Spleen (tissue), 11 donors: ENCODE measurements at regions not wholly inside any gene's neighbourhood (a gene's known extent, or its start where the extent isn't known, plus 50 kb on each side); places are given as distances from the start of the nearest gene placed in this dataset.

ENCODE experiments used
- DNase-seq: peaks from one replicate; pipeline ENCODE4 v3.0.0-alpha.2; 2020
- H3K27ac ChIP-seq, 8 donors: fragments of 200-600 bp; sonication (generic) in 7 of 8; 1 replicate in 4 of 8; 2 replicates in 4 of 8; pipeline versions ENCODE4 v1.5.0 to v1.8.0; 2016 to 2021; ENCODE audit warnings: inconsistent platforms in 4 of 8, mild to moderate bottlenecking in 4 of 8, moderate library complexity in 1 of 8
- H3K27me3 ChIP-seq, 7 donors: fragments of 200-600 bp; sonication (generic) in 6 of 7; replicated peaks in 1 of 7; 1 replicate in 4 of 7; 2 replicates in 3 of 7; pipeline versions ENCODE4 v1.5.0 to v1.8.0; 2016 to 2021; ENCODE audit warnings: inconsistent platforms in 3 of 7, mild to moderate bottlenecking in 1 of 7
- H3K36me3 ChIP-seq, 6 donors: fragments of 200-600 bp; sonication (generic) in 5 of 6; 1 replicate in 4 of 6; 2 replicates in 2 of 6; pipeline versions ENCODE4 v1.5.0 to v1.8.0; 2016 to 2021; ENCODE audit warnings: inconsistent platforms in 2 of 6
- H3K4me1 ChIP-seq, 6 donors: fragments of 200-600 bp; sonication (generic) in 5 of 6; 1 replicate in 3 of 6; 2 replicates in 3 of 6; pipeline versions ENCODE4 v1.5.0 to v1.8.0; 2016 to 2021; ENCODE audit warnings: inconsistent platforms in 3 of 6
- H3K4me3 ChIP-seq, 8 donors: fragments of 200-600 bp; sonication (generic) in 7 of 8; 1 replicate in 4 of 8; 2 replicates in 4 of 8; pipeline versions ENCODE4 v1.5.0 to v1.8.0; 2016 to 2021; ENCODE audit warnings: inconsistent platforms in 4 of 8, mild to moderate bottlenecking in 4 of 8, moderate library complexity in 2 of 8
- H3K9me3 ChIP-seq, 8 donors: fragments of 200-600 bp; sonication (generic) in 7 of 8; 1 replicate in 4 of 8; 2 replicates in 4 of 8; pipeline versions ENCODE4 v1.5.0 to v1.8.0; 2016 to 2021; ENCODE audit warnings: inconsistent platforms in 4 of 8
- POLR2A ChIP-seq, 3 donors: fragments of 450-650 bp; IDR thresholded peaks; one replicate each; pipeline ENCODE4 v1.5.1; 2017; ENCODE audit warnings: antibody characterized with exemption in 3 of 3, mild to moderate bottlenecking in 1 of 3
- POLR2AphosphoS5 ChIP-seq, 3 donors: sonication (generic); formaldehyde crosslinking; IDR thresholded peaks; one replicate each; pipeline ENCODE4 v1.5.1; 2017; ENCODE audit warnings: antibody characterized with exemption in 3 of 3
- WGBS, 5 donors: extraction: QIAGEN DNeasy Blood & Tissue Kit in 3 of 5; methylation state at CpG; one replicate each; pipeline versions ENCODE4 v1.1.5 to v1.1.7; 2013 to 2018; 5-methylcytosine and 5-hydroxymethylcytosine counted together
- intact Hi-C: fragments of 100-400 bp; cut with DNase I; formaldehyde crosslinking; loops from one replicate; pipeline ENCODE4 v1.15.0; 2023; ENCODE audit warnings: low total_unique reads
- TF ChIP-seq, protein P1 (sequence below), 11 experiments: fragments of 200-600 bp in 7 of 11; fragments of 450-650 bp in 4 of 11; sonication (generic) in 4 of 11; IDR thresholded peaks in 8 of 11; conservative IDR thresholded peaks in 3 of 11; 1 replicate in 7 of 11; 2 replicates in 4 of 11; pipeline versions ENCODE4 v1.4.0 to v1.8.0; 2016 to 2021; ENCODE audit warnings: antibody characterized with exemption in 11 of 11, inconsistent platforms in 4 of 11, mild to moderate bottlenecking in 1 of 11
- donor health status: healthy with polysubstance abuse.
- donor health status: DM: no; HTN: no; CAD: no; lungs with moderate emphysema.
- donor health status: DM: no; HTN: no; CAD: no.
- donor health status: Bipolar disorder and iron deficiency.
- donor health status: healthy.
- donor health status: DM: no; HTN: no; CAD: no.
- donor health status: DM: yes; HTN: yes; CAD: no.

GRCh38 chr2:17301437-17301836, 216.8 kb downstream of the RAD51AP2 start:
- no peaks in the 10 kb centered on the region for H3K27me3 ChIP-seq
- TF ChIP-seq POLR2AphosphoS5 (IDR thresholded peaks at IDR 0.05) (no peak), POLR2A (IDR thresholded peaks at IDR 0.05) (no peak)
- TF ChIP-seq, protein P1, sequence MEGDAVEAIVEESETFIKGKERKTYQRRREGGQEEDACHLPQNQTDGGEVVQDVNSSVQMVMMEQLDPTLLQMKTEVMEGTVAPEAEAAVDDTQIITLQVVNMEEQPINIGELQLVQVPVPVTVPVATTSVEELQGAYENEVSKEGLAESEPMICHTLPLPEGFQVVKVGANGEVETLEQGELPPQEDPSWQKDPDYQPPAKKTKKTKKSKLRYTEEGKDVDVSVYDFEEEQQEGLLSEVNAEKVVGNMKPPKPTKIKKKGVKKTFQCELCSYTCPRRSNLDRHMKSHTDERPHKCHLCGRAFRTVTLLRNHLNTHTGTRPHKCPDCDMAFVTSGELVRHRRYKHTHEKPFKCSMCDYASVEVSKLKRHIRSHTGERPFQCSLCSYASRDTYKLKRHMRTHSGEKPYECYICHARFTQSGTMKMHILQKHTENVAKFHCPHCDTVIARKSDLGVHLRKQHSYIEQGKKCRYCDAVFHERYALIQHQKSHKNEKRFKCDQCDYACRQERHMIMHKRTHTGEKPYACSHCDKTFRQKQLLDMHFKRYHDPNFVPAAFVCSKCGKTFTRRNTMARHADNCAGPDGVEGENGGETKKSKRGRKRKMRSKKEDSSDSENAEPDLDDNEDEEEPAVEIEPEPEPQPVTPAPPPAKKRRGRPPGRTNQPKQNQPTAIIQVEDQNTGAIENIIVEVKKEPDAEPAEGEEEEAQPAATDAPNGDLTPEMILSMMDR (IDR thresholded peaks at IDR 0.05 in 8 of 11, conservative IDR thresholded peaks at IDR 0.05 in 3 of 11), result no peak
- H3K36me3 ChIP-seq, result no peaks in the 10 kb centered on the region
- H3K4me1 ChIP-seq, result no peaks in the 10 kb centered on the region
- H3K27ac ChIP-seq, result no peak overlapping the region
- no peak overlapping the region for H3K4me3 ChIP-seq
- 77 to 87% (median 85%) methylated on average over 2 of the region's 2 CpGs for WGBS, 5 donors
- intact Hi-C loops, result no loop called here
- no peaks in the 10 kb centered on the region for H3K9me3 ChIP-seq
- no peak for DNase-seq

GRCh38 chr2:17299891-17300540, 218.2 kb downstream of the RAD51AP2 start:
- TF ChIP-seq, protein P1 (IDR thresholded peaks at IDR 0.05 in 8 of 11, conservative IDR thresholded peaks at IDR 0.05 in 3 of 11), result no peak
- TF ChIP-seq POLR2A (IDR thresholded peaks at IDR 0.05) (no peak), POLR2AphosphoS5 (IDR thresholded peaks at IDR 0.05) (no peak)
- no peak overlapping the region for H3K4me3 ChIP-seq
- DNase-seq, result no peak
- H3K9me3 ChIP-seq, result no peaks in the 10 kb centered on the region
- H3K36me3 ChIP-seq, result no peaks in the 10 kb centered on the region
- no peaks in the 10 kb centered on the region for H3K4me1 ChIP-seq
- no peak overlapping the region for H3K27ac ChIP-seq
- intact Hi-C loops, result no loop called here
- no peaks in the 10 kb centered on the region for H3K27me3 ChIP-seq

GRCh38 chr2:17298453-17298852, 219.8 kb downstream of the RAD51AP2 start:
- no peaks in the 10 kb centered on the region for H3K27me3 ChIP-seq
- H3K27ac ChIP-seq, result no peak overlapping the region
- H3K4me3 ChIP-seq, result no peak overlapping the region
- no peak for TF ChIP-seq POLR2A (IDR thresholded peaks at IDR 0.05)
- TF ChIP-seq POLR2AphosphoS5 (IDR thresholded peaks at IDR 0.05), result no peak
- TF ChIP-seq, protein P1 (IDR thresholded peaks at IDR 0.05 in 8 of 11, conservative IDR thresholded peaks at IDR 0.05 in 3 of 11), result no peak
- intact Hi-C loops, result no loop called here
- H3K9me3 ChIP-seq, result no peaks in the 10 kb centered on the region
- no peak for DNase-seq
- H3K36me3 ChIP-seq, result no peaks in the 10 kb centered on the region
- 80 to 90% (median 86%) methylated on average over 2 of the region's 2 CpGs for WGBS, 5 donors
- no peaks in the 10 kb centered on the region for H3K4me1 ChIP-seq

DNA sequence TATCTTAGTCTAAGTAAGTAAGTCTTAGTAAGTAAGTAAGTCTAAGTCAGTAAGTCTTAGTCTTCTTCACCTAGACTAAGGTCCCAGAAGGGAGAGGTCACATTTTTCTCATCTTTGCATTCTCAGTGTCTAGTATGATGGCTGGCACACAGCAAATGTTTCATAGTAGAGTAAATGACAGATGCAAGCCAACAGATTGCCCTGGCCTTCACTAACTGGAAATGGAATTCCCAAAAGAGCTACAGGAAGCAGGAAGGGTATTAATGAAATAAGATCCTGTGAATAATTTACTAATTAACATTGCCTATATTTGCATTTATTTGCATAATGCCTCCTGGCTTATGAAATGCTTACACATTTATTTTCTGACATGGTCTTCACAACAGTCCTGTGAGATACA, 221.6 kb downstream of the RAD51AP2 start:
- no peaks in the 10 kb centered on the region for H3K27me3 ChIP-seq
- H3K4me1 ChIP-seq, result no peaks in the 10 kb centered on the region
- H3K9me3 ChIP-seq, result no peaks in the 10 kb centered on the region
- H3K27ac ChIP-seq, result no peak overlapping the region
- H3K4me3 ChIP-seq, result no peak overlapping the region
- no peaks in the 10 kb centered on the region for H3K36me3 ChIP-seq
- DNase-seq, result no peak
- TF ChIP-seq, protein P1 (IDR thresholded peaks at IDR 0.05 in 8 of 11, conservative IDR thresholded peaks at IDR 0.05 in 3 of 11), result no peak
- no peak for TF ChIP-seq POLR2A (IDR thresholded peaks at IDR 0.05)
- TF ChIP-seq POLR2AphosphoS5 (IDR thresholded peaks at IDR 0.05), result no peak
- intact Hi-C loops, result no loop called here
